ENCODE measurements at regions not wholly inside any gene's neighbourhood (a gene's known extent, or its start where the extent isn't known, plus 50 kb on each side); places are given as distances from the start of the nearest gene placed in this dataset.

- TF ChIP-seq CTCF (IDR thresholded peaks at IDR 0.05; ENCODE audit: low read depth, low read length) (no peak), EZH2phosphoT487 (IDR thresholded peaks at IDR 0.05; ENCODE audit: low read depth) (no peak)
These were observed 97.9 kb upstream of the KLHL29 start for GRCh38 chr2:23286758-23287704.
